ENCODE measurements at regions not wholly inside any gene's neighbourhood (a gene's known extent, or its start where the extent isn't known, plus 50 kb on each side); places are given as distances from the start of the nearest gene placed in this dataset.

- Mint-ChIP-seq H3K36me3 (no peaks in the 10 kb centered on the region), H3K9me3 (no peaks in the 10 kb centered on the region), H3K4me3 (no peak overlapping the region), H3K4me1 (no peaks in the 10 kb centered on the region), H3K27me3 (no peaks in the 10 kb centered on the region), H3K27ac (no peak overlapping the region)
- CTCF ChIA-PET = no interaction called here
- DNase-seq = no peak
Observed at GRCh38 chr2:18777250-18777812, 188.0 kb upstream of the NT5C1B start.

- CTCF ChIA-PET = no interaction called here
- H3K9me3 Mint-ChIP-seq = no peaks in the 10 kb centered on the region
- no peak for DNase-seq
- no peaks in the 10 kb centered on the region for H3K36me3 Mint-ChIP-seq
- H3K27me3 Mint-ChIP-seq = no peaks in the 10 kb centered on the region
- no peak overlapping the region for H3K27ac Mint-ChIP-seq
- H3K4me1 Mint-ChIP-seq = no peaks in the 10 kb centered on the region
- no peak overlapping the region for H3K4me3 Mint-ChIP-seq
Observed at GRCh38 chr2:18771212-18771611, 181.8 kb upstream of the NT5C1B start.

- Mint-ChIP-seq H3K4me1 (no peaks in the 10 kb centered on the region), H3K36me3 (no peaks in the 10 kb centered on the region), H3K9me3 (no peaks in the 10 kb centered on the region), H3K27me3 (no peaks in the 10 kb centered on the region), H3K27ac (no peak overlapping the region), H3K4me3 (no peak overlapping the region)
- CTCF ChIA-PET = no interaction called here
- no peak for DNase-seq
Observed at GRCh38 chr2:18763338-18763737, 174.0 kb upstream of the NT5C1B start.

- H3K27me3 Mint-ChIP-seq = no peaks in the 10 kb centered on the region
- CTCF ChIA-PET = no interaction called here
- H3K4me1 Mint-ChIP-seq = no peaks in the 10 kb centered on the region
- H3K27ac Mint-ChIP-seq = no peak overlapping the region
- H3K9me3 Mint-ChIP-seq = no peaks in the 10 kb centered on the region
- no peak overlapping the region for H3K4me3 Mint-ChIP-seq
- H3K36me3 Mint-ChIP-seq = no peaks in the 10 kb centered on the region
- no peak for DNase-seq
Observed at GRCh38 chr2:18762667-18763066, 173.3 kb upstream of the NT5C1B start.

GRCh38 chr2:18754286-18754685 lies 164.9 kb upstream of the NT5C1B start:
- H3K27me3 Mint-ChIP-seq = no peaks in the 10 kb centered on the region
- no peaks in the 10 kb centered on the region for H3K4me1 Mint-ChIP-seq
- CTCF ChIA-PET = no interaction called here
- no peak for DNase-seq
- H3K9me3 Mint-ChIP-seq = no peaks in the 10 kb centered on the region
- no peaks in the 10 kb centered on the region for H3K36me3 Mint-ChIP-seq
- H3K4me3 Mint-ChIP-seq = no peak overlapping the region
- H3K27ac Mint-ChIP-seq = no peak overlapping the region

GRCh38 chr2:18753722-18754121 lies 164.4 kb upstream of the NT5C1B start:
- Mint-ChIP-seq H3K4me1 (no peaks in the 10 kb centered on the region), H3K9me3 (no peaks in the 10 kb centered on the region), H3K27ac (no peak overlapping the region), H3K27me3 (no peaks in the 10 kb centered on the region), H3K4me3 (no peak overlapping the region), H3K36me3 (no peaks in the 10 kb centered on the region)
- DNase-seq = no peak
- CTCF ChIA-PET = no interaction called here

- H3K9me3 Mint-ChIP-seq = no peaks in the 10 kb centered on the region
- DNase-seq = no peak
- no peaks in the 10 kb centered on the region for H3K27me3 Mint-ChIP-seq
- CTCF ChIA-PET = interaction anchor here (0.8 to 1.0 kb wide), 2 partner anchors 231 to 596 kb away, joined by 3 read pairs; no protein-coding TSS in a partner anchor
- H3K36me3 Mint-ChIP-seq = no peaks in the 10 kb centered on the region
- no peak overlapping the region for H3K27ac Mint-ChIP-seq
- H3K4me3 Mint-ChIP-seq = no peak overlapping the region
- no peaks in the 10 kb centered on the region for H3K4me1 Mint-ChIP-seq
Observed at GRCh38 chr2:18752667-18753422, 163.5 kb upstream of the NT5C1B start.

- CTCF ChIA-PET = interaction anchor here (0.8 to 1.0 kb wide), 2 partner anchors 231 to 597 kb away, joined by 3 read pairs; no protein-coding TSS in a partner anchor
- DNase-seq = no peak
- no peak overlapping the region for H3K27ac Mint-ChIP-seq
Observed at GRCh38 chr2:18752022-18752493, 162.7 kb upstream of the NT5C1B start.

GRCh38 chr2:18750672-18751554 lies 161.5 kb upstream of the NT5C1B start:
- DNase-seq = no peak
- Mint-ChIP-seq H3K4me1 (no peaks in the 10 kb centered on the region), H3K27me3 (no peaks in the 10 kb centered on the region), H3K36me3 (no peaks in the 10 kb centered on the region), H3K9me3 (no peaks in the 10 kb centered on the region), H3K4me3 (no peak overlapping the region), H3K27ac (no peak overlapping the region)
- CTCF ChIA-PET = interaction anchor here (1.5 to 2.3 kb wide), 2 partner anchors 230 to 1113 kb away, joined by 5 to 10 read pairs; no protein-coding TSS in a partner anchor

More at GRCh38 chr2:18752022-18752493, 162.7 kb upstream of the NT5C1B start:
- no peaks in the 10 kb centered on the region for H3K36me3 Mint-ChIP-seq
- no peaks in the 10 kb centered on the region for H3K27me3 Mint-ChIP-seq
- H3K4me3 Mint-ChIP-seq = no peak overlapping the region
- no peaks in the 10 kb centered on the region for H3K4me1 Mint-ChIP-seq
- H3K9me3 Mint-ChIP-seq = no peaks in the 10 kb centered on the region

GRCh38 chr2:18749912-18750526 lies 160.7 kb upstream of the NT5C1B start:
- DNase-seq = peak; percentile 57
- H3K4me3 Mint-ChIP-seq = no peak overlapping the region
- H3K27ac Mint-ChIP-seq = no peak overlapping the region
- CTCF ChIA-PET = interaction anchor here (0.8 to 2.3 kb wide), 3 partner anchors 70 to 1114 kb away, joined by 3 to 10 read pairs (median 5); no protein-coding TSS in a partner anchor
- H3K4me1 Mint-ChIP-seq = no peaks in the 10 kb centered on the region
- no peaks in the 10 kb centered on the region for H3K27me3 Mint-ChIP-seq
- H3K9me3 Mint-ChIP-seq = no peaks in the 10 kb centered on the region
- no peaks in the 10 kb centered on the region for H3K36me3 Mint-ChIP-seq

GRCh38 chr2:18745431-18746272 lies 156.3 kb upstream of the NT5C1B start:
- CTCF ChIA-PET = no interaction called here
- Mint-ChIP-seq H3K4me1 (no peaks in the 10 kb centered on the region), H3K27me3 (peaks cover 4% of the 10 kb centered on the region), H3K4me3 (no peak overlapping the region), H3K36me3 (no peaks in the 10 kb centered on the region), H3K27ac (no peak overlapping the region), H3K9me3 (no peaks in the 10 kb centered on the region)
- no peak for DNase-seq

- no peaks in the 10 kb centered on the region for H3K36me3 Mint-ChIP-seq
- H3K27ac Mint-ChIP-seq = no peak overlapping the region
- CTCF ChIA-PET = no interaction called here
- no peak for DNase-seq
- no peak overlapping the region for H3K4me3 Mint-ChIP-seq
- peaks cover 4% of the 10 kb centered on the region for H3K27me3 Mint-ChIP-seq
- H3K9me3 Mint-ChIP-seq = no peaks in the 10 kb centered on the region
- H3K4me1 Mint-ChIP-seq = no peaks in the 10 kb centered on the region
Observed at GRCh38 chr2:18741895-18742732, 152.7 kb upstream of the NT5C1B start.

- CTCF ChIA-PET = no interaction called here
- no peak overlapping the region for H3K27ac Mint-ChIP-seq
- H3K36me3 Mint-ChIP-seq = no peaks in the 10 kb centered on the region
- peaks cover 4% of the 10 kb centered on the region for H3K27me3 Mint-ChIP-seq
- no peaks in the 10 kb centered on the region for H3K9me3 Mint-ChIP-seq
- no peaks in the 10 kb centered on the region for H3K4me1 Mint-ChIP-seq
- H3K4me3 Mint-ChIP-seq = no peak overlapping the region
- no peak for DNase-seq
Observed at GRCh38 chr2:18741191-18741590, 151.8 kb upstream of the NT5C1B start.
